ENCODE measurements at regions not wholly inside any gene's neighbourhood (a gene's known extent, or its start where the extent isn't known, plus 50 kb on each side); places are given as distances from the start of the nearest gene placed in this dataset.

DNA sequence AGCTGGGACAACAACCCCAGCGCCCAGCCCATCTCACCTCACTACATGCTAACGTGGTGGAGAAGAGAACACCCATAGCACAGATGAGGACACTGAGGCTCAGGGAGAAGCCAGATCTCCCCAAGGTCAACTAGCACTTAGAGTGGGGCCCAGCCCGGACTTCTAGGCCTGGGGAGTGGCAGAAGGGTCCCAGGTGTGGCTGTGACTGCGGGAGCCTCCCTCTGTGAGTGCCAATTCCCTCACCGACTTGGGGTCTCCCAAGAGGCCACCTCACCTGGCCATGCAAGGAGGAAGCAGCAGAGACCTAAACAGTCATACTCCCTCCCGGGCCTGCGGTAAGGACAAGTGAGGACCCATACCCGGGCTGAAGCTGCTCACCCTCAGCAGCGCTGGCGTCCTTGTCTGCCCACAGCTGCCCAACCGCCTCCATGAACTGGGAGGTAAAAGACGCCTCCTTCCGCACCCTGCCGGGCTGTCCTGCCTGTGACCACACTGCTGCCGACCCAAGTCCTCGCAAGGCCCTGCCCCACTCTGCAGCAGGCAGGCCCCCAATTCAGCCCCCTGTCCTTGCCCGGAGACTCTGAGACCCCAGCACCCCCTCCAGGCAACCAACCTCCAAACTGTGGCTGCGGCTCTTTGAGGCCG, 93.2 kb upstream of the RTL6 start:
- no peak for DNase-seq (ENCODE audit: low read depth)

DNA sequence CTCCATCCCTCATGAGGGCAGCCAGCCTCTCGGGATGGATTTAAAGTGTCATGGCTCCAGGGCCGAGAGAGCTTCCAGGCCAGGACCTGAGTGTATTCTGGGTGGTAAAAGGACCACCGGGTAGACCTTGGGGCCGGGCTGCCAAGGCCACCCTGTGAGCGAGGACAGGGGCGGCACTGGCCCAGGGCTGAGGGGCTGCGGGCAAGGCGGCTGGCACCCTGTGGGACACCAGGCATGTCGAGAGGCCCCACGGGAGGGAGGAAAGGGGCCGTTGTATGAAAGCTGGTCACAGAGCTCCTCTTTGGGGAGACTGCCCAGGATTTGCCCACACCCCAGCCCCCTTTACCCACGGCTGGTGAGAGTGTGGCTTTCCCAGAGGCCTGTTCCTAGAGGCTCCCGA, 92.3 kb upstream of the RTL6 start:
- no peak for DNase-seq (ENCODE audit: low read depth)

DNA sequence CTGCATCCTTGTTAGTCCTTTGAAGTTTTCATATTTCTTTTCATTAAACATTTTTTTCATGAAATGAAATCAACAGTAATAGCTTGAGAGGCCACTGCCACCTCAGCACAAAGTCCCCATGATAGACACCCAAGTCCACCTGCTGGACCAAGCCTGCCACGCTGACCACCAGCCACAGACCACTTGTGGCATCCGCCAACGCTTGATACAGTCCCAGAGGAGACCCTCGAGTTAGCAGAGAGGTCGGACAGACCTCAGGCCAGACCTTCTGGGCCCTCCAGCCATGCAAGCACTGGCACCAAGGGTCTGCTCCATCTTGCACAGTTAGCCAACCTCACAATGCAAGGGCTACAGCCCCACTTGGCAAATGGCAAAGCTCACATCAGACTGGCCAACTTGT, 91.8 kb upstream of the RTL6 start:
- no peak for DNase-seq (ENCODE audit: low read depth)

DNA sequence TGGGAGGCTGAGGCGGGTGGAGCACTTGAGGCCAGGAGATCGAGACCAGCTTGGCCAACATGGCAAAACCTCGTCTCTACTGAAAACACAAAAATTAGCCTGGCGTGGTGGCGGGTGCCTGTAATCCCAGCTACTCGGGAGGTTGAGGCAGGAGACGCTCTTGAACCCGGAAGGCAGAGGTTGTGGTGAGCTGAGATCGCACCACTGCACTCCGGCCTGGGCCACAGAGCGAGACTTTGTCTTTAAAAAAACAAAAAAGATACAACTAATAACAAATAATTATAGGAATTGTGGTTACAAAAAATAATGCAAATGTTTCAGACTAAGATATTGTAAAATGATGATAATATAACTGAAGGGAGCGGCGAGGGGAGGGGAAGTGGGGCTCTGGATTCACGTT, 90.3 kb upstream of the RTL6 start:
- DNase-seq (ENCODE audit: low read depth), result no peak

DNA sequence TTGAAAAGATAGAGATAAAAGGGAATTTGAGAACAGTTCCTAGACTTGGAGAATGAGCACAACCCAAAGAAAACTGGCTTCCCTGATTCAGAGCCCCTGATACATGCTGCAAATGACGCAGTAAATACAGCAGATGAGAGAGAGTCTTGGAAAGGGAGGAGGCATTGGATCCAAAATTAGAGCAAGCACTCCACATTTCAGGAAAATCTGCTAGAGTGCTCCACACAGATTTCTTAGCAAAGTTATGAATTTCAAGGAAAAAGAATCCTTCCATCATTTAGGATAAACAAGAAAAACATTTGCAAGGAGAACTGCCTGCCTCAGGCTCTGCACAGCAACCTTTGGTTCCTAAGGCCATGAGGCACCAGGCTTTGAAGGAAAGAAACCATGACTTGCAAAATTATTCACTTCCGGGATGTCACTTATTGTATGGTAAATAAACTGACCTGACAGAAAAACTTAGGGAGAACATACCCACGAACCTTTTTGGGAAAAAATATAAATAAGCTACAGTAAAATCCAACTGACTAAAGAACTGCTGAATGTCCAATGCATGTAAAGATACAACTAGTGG, 89.8 kb upstream of the RTL6 start:
- DNase-seq (ENCODE audit: low read depth), result no peak

DNA sequence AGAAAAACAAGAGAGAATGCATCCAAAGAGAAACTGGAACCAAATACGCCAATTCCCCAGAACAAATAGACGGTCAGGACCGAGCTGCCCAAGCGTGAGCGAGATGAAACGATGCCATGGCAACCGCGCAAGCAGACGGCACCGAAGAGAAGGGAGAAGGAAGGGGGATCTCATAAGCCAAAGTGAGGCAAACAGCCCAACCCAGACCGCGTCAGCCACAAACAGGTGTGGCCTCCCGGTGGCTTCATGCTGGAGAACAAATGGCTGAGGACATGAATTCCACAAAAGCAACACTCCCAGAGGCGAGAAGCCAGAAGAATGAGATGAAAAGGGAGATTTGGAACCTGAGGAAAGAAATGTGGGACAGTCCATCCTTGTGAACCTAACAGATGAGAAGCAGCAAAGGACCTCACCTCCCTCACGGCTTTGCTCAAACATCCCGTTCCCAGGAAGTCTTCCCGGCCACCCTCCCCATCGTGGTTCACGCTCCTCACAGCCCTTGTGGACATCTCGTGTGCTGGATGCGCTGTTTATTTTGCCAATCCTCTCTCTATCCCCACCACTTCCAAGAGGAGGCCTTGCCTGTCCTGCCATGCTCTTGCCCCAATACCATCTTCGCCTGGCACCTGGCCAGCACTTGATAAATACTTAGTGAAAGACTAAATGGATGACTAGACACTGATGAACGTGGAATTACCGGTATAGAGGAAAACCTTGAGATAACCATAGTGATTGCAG, 89.1 kb upstream of the RTL6 start:
- DNase-seq (ENCODE audit: low read depth), result no peak

DNA sequence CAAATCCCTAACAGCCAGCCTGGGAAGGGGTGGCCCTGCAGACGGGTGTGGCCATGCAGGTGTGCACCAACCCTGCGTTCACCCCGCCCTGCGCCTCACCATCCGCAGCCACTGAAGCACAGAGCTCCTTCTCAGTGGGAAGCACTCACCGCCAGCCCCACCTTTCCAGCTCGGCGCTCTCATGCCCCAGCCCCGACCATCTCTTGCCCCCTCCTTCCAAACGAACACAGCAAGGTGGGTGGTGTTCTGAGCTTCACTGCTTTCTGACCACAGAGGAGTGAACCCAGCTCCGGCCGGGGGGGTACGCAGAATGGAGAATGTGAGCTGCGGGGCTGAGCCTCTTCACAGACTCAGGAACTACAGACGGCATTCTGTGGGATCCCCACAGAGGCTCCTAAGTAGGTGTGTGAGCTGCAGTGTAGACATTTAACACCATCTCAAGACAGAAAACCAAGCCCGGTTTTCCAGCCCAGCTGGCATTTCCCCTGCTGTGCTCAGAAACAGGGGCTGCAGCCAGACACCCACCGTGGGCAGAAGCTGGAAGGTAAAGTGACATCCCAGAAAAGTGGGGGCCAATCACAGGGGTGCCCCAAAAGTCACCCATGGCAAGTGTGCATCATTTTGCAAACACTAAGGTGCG, 88.4 kb upstream of the RTL6 start:
- no peak for DNase-seq (ENCODE audit: low read depth)

DNA sequence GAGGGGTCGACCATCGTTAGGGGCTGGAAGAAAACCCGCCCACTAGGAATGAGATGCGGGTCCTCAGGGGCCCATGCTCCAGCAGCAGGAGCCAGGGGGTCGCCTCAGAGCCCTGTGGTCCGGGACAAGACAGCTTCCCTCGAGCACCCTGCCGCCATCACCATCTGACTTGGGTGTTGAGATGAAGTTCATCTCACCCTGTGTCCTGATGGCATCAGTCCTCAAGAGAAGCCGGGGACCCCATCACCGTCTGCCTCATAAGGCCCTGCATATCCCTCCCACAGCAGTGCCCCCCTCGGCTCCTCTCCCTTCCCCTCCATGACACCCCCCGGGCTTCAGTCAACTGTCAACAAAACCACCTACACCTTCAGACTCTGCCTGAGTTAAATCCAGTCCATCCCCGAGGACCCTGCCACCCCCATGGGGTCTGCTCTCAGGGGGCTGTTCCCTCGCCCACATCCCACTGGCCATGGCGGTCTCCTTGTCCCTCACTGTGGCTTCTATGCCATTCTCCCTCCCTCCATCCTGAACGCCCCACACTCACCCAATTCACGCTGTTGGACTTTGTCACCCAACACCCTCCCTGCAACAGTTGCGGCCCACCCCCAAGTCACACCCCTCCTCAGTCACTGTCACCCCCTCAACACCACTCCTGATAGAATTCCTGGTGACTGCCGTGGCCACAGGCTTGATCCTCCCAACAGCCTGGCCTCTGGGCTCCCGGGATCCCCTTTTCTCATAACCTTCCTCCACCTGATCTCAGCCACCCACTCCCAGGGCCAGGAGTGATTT, 87.7 kb upstream of the RTL6 start:
- DNase-seq (ENCODE audit: low read depth), result no peak

DNA sequence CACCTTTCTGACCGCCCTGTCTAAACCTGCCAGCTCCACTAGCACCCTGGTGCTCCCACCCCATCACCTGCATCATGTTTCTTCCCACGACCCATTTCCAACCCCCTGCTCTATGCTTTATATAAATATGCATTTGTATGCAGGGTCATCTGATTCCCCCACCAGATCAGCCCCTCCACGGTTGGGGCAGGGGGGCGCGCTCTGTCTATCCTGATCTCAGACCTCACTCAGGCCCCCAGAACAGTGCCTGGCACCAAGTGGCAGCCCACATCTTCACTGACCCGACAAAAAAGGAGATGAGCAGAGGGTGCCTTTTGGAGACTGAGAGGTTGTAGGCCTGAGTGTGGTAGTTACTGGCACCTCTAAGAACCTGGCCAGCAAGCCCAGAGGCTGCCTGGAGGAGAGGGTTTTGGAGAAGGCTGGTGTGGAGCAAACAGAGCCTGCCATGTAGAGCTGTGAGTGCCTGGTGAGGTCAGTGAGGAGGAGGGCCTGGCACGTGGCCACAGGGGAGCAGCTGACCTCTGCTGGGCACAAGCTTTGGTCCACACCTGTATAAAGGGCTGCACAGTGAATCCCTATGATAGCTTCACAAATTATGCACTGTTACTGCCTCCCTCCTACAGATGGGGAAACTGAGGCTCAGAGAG, 86.3 kb upstream of the RTL6 start:
- DNase-seq (ENCODE audit: low read depth), result no peak

DNA sequence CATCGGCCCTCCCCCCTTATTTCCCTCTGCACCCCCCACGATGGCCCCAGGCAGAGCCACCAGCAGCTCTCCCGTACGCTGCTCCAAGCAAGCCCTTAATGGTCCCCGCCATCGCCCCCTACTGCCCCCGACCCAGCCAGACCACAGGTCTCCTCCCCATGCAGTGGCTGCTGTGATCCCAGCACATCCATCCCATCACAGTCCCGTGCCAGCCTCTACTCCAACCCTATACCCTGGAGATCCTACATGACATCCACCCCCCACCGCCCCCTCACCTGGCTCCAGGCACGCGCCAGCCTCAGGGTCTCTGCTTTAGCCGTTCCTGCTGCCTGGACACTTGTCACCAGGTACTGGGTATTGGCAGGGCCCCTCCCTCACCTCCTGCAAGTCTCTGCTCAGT, 85.8 kb upstream of the RTL6 start:
- DNase-seq (ENCODE audit: low read depth), result no peak

DNA sequence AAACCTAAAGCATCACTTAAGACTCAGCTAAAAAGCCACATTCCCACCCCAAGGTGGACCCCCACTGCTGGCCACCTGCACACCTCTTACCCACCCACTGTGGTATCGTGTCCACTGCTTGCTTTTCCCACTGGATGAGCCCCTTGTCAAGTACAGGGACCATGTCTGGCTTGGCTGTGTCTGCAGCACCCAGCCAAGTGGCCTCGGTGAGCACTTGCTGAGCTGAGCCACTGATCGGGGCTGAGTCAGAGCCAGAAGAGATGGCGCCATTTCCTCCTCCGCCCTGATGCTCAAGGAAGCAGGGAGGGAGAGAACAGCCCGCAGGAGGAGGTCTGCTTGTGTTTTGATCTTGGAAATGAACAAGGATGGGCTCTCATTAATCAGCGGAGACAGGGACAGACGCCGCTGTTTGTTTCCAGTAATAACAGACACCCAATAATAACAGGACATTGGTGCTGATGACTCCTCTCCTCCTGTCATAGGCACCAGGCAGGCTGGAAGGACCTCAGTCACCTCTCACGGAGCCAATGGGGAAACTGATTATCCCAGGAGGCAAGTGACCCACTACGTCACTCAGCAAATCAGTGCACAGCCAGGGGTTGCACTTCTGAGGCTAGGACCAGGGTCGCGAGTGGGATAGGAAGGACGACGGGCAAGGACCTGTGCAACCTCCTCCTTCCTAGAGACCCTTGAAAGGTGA, 85.2 kb upstream of the RTL6 start:
- DNase-seq (ENCODE audit: low read depth), result no peak

DNA sequence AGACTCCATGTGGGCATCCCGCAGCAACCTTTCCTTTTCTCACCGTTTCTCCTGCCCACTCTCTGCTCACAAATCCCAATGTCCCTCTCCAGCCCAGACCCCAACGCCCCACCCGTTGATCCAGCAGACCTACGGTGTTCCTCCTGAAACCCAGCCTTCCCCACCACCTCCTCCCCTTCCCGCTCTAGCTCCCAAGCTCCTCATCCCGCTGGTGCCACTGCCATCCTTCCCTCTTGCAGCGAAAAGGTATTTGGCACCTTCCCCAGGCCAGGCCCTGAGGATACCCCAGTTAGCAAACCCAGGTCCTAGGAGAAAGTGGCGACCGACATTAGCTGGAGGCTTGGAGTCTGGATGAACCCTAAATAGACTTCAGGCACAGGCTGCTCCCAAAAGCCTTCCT, 84.0 kb upstream of the RTL6 start:
- DNase-seq (ENCODE audit: low read depth), result no peak

DNA sequence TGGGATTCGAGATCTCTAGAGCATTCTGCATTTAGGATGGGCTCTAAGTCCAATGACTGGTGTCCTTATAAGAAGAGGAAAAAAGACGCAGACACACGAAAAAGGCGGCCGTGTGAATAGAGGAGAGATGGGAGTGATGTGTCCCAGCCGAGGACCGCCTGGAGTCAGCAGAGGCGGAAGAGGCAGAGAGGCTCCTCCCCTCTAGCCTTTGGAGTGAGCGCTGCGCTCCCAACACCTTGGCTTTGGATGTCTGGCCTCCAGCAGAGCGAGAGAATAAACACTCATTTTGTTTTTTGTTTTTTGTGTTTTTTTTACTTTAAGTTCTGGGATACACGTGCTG, 83.0 kb upstream of the RTL6 start:
- no peak for DNase-seq (ENCODE audit: low read depth)

DNA sequence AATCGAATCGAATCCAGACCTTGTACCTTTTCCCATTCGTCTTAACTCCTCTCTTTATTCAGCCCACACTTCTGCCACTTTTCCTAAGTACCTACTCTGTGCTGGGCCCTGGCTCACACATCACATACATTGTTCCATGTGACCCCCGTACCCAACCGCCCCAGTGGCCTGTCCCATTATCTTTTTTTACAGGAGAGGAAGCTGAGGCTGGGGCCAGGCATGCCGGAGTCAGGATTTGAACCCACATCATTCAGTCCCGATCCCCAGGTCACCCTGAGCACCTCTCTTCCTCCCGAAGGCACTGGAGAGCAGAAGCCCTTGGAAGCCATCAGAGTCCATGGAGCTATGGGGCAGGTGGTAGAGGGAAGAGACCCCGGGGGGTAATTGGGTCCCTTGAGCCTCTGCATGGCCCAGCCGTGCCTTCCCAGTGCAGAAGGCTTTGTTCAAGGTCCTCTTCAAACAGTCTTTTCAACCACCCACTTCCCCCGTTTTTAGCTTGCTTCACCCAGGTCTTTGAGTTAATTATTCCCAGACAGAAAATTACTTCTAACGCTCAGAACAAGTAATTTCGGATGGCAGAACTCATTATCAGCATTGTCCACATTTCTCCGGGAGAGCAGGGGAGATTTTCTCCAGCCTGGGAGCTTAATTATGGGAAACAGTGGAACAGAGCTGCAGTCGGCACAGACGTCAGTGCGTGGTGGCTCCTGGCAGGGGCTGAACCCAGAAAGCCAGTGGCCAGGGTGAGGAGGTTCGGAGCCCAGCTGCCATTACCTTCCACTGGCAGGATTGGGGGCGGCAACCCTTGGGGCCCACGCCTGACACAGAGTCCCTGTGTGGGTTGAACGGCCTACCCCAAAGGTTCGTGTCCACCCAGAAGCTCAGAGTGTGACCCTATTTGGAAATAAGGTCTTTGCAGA, 82.4 kb upstream of the RTL6 start:
- no peak for DNase-seq (ENCODE audit: low read depth)

DNA sequence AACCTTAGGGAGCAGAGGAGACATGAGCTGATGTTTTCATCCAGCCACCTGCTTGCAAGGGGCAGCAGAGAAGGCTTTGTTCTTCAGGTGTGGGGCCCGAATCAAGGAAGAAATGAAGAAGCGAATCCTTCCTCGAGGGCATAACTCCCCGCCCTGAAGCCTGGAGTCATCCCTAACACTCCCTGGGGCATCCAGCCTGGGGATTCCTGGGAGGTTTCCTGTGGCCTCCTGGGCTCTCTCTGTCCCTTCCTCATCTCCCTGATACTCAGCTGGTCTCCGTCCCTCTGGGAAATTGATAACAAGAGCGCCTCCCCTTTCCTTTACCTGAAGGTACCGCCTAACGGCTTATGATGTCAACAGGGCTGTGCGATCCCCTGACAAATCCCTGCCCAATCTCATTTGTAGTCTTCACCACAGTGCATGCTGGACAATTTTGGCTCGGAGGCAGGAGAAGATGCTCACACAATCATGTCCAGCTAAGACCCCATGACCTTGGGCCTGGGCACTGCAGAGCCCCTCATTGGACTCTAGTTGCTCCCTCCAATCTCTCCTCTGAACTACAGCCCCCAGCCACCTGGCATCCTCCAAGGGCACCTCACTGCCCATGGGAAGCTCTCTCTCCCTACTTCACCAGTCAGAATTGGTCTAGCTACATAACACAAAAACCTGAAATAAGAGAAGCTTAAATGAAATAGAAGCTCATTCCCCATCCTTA, 80.6 kb upstream of the RTL6 start:
- no peak for DNase-seq (ENCODE audit: low read depth)

DNA sequence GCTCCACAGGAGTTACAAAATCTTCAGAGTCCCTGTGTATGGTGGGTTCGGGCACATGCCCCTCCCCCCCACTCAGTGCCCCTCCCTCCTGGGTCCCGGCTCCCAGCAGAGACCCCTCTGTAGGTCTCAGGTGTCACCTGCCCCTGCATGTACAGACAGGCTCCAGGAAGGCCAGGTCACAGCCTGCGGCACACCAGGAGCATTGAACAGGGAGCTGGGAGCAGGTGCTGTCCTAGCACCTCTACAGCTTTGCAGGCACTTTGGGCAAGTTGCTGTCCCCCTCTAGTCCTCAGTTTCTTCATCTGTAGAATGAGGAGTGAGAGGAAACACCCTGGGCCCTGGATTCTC, 80.1 kb upstream of the RTL6 start:
- DNase-seq (ENCODE audit: low read depth), result no peak

DNA sequence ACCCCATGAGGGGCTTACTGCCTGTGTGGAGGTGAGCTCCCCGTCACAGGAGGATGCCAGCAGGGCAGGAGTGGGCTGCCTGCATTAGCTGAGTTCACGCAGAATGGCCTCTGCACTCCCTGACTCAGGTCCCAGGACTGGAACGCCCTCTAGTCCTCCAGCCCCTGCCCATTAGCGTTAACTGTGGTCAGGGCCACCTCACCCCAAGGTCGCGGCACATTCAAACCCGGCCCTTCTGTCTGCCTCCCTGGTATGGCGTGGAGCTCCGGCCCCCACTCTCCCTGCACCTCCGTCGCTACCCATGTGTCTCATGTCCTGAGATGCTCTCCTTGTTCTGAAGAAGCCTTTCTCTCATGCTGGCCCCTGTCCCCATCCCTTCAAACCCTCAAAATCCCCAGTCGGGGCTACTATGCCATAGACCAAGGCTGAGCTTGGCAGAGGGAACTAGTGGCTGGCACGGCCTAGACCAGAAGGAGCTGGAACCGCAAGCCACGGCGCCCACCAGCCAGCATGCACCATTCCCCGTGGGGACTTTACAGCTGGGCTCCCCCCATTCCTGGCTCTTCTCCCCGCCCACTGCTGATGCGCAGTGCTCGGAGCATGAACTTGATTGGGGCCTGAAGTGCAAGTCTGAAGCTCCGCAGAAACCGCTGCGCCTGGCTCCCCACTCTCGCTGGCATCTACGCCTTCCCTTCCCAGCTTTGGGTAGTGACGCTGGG, 79.5 kb upstream of the RTL6 start:
- no peak for DNase-seq (ENCODE audit: low read depth)

DNA sequence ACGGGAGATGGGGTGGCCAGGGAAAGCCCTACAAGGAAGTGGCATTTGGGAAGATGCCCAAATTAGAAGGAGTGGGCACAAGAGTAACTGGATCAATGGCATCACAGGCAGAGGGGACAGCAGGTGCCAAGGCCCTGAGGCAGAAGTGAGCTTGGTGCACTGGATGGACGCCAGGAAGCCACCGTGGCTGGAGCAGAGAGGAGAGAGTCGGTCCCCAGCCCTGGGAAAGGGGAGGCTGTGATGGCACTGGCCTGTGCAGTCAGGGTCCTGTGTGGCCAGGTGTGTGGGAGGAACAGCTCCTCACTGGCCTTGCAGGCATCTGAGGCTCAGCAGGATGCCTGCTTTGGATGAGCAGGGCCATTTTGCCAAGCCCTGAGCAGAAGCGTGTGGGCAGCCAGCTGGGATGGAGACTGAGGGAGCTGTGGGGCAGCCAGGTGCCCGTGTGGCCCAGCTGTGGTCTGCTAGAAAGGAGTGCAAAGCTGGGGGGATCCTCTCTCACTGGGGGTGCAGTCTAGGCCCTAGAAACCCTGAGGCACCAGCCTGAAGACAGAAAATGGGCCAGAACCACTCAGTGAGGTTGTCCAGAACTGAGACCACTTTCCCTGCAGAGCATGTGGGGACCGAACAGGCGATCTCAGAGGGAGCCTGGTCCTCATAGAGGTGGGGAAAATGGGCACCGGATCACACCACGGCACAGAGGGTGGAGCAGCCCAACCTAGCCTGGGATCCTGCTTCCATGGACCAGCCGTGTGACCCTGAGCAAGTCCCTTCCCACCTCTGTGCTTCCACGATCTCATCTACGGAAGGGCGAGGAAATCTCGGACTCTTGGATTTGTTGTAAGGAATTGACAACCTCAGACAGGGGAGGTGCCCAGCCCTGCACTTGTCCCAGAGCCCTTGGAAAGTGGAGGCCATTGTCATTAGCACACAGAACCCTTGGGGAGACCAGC, 78.6 kb upstream of the RTL6 start:
- no peak for DNase-seq (ENCODE audit: low read depth)
